CD4-positive, alpha-beta T cell treated with Interferon alpha-2 for 1 hour (primary cell): ENCODE measurements at regions not wholly inside any gene's neighbourhood (a gene's known extent, or its start where the extent isn't known, plus 50 kb on each side); places are given as distances from the start of the nearest gene placed in this dataset.
A peak's percentile ranks its signal among the peaks of the same experiment; 100 is the strongest.

Experiments used
- DNase-seq, 2 donors: peaks; one replicate each; pipeline ENCODE4 v3.0.0-alpha.2; 2020 to 2022

DNA sequence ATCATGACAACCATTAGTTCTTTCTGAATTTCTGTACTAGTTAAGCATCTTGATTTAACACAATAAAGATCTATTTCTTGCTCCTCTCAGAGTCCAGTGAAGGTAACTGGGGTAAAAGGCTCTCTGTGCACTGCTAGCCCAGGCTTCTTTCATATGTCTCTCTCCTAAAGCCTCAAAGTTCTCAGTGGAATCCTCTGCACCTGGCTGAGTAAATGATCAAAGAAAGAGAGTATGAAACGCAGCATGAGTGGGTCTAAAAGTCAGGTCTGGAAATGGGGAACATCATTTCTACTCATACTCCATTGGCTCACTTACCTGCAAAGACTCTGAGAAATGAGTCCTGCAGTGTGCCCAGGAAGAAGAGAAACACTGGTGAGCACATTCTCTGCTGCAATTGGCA lies 418.5 kb downstream of the PTPRC start:
- no peak for DNase-seq

DNA sequence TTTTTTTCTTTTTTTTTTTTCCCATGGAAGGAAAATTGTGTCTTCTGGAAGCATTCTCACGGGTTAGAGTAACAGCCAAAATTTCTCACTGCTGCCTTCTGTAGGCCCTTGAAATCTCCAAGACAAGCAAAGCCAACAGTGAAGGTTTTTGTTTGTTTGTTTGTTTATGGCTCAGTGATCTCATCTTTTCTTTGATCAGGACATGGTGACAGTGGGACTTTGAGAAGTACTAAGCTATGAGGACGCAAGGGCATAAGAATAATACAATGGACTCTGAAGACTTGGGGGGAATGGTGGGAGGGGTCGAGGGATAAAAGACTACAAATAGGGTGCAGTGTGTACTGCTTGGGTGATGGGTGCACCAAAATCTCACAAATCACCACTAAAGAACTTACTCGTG lies 419.4 kb downstream of the PTPRC start:
- DNase-seq = no peak

DNA sequence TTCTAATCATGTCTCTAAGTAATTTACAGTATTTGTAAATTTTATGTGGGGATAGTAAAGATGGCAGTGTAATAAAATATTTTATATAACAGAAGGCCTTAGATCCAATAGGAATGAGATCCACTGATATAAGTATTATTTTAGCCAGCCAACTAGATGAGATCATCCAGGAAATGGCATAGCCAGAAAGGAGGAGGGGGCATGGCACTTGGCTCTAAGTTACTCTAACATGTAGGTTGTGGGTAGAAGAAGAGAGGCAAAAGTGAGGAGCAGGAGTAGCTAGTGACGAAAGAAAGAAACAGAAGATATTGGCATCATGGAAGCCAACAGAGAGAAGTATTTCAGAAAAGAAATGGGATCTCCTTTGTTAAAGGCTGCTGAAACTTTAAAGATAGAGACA lies 426.1 kb downstream of the PTPRC start:
- DNase-seq = no peak

- DNase-seq = no peak
Observed at GRCh38 chr1:199067483-199067882, 428.6 kb downstream of the PTPRC start.

DNA sequence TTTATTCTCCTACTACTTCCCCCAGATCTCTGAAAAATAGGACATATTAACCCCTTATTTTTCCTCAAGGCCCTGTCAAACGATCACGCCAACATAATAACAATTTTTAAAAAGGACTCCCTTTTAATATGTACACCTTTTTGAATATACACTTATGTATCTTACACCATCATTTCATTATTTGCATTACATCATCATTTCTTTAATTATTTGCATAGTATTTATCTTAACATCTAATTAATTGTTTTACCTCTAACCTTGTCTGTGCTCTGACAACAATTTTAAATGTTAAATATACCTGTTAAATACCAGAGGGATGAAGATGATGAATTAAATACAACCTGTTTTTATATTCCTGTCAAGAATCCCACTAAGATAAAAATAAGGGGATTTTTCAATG lies 432.2 kb downstream of the PTPRC start:
- DNase-seq = no peak

- DNase-seq = no peak
Observed at GRCh38 chr1:199073166-199073565, 434.3 kb downstream of the PTPRC start.

DNA sequence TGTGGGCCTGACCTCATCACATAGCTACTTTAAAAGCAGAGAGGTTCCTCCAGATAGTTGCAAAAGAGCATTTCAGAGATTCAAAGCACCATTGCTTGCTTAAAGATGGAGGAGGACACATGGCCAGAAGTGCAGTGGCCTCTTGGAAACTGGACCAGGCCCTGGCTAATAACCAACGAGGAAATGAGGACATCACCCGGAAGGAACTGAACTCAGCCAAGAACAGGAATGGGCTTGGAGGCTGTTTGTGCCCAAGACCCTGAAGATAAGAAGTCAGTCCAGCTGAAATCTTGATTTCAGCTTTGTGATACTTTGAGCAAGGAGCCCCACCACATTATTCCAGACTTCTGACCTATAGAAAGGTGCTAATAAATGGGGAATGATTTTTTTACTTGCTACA lies 437.0 kb downstream of the PTPRC start:
- DNase-seq = no peak

DNA sequence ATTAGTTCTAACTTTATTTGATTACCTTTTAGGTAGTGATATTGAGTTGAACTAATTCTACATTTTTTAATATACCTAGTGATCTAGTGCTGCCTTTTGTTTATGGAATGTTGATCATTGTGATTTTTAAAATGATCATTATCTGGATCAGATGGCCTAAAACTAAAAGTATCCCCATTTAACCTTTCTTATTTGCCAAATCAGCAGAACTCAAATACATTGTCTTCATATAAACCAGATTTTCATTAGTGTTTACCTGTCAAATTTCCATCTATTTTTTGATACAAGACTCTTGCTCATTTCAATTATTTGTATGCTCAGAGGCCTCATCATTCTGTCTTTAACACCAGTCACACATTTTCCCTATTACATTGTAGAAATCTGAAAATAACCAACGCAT lies 441.2 kb downstream of the PTPRC start:
- DNase-seq = no peak

DNA sequence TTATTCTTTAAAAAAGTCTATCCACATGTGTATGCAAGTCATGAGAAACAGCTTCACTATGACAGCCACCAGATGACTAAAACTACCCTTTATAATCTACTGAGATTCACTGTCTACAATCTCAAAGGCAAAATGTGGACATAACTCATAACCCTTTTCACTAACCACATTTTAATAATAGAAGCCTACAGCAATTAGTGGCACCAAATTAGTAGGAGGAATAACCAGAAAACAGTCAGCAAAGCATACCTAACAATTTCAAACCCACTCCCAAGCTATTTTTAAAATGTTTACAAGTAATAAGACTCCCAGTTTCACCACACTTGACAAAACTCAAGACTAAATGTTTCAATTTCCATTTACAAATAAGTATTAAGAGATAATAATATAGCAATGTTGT lies 442.9 kb downstream of the PTPRC start:
- no peak for DNase-seq

GRCh38 chr1:199082778-199083389 lies 444.0 kb downstream of the PTPRC start:
- DNase-seq = no peak

DNA sequence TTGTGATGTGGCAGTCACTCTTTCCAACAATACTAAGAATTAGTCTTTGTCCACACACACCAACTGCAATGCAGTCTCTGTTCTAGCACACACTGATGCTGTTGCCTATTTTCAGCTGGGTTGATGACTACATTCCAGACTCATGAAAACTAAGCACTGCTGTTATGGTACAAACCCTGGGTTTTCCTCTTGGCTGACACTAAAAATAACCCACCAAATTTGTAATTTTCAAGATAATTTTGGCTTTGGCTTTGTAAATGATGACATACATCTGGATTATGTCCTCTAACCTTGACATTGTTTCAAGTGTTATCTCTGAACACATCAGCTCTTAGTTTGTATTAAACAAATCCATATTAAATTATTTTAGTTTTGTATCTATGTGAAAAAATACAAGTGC lies 444.8 kb downstream of the PTPRC start:
- DNase-seq = no peak

DNA sequence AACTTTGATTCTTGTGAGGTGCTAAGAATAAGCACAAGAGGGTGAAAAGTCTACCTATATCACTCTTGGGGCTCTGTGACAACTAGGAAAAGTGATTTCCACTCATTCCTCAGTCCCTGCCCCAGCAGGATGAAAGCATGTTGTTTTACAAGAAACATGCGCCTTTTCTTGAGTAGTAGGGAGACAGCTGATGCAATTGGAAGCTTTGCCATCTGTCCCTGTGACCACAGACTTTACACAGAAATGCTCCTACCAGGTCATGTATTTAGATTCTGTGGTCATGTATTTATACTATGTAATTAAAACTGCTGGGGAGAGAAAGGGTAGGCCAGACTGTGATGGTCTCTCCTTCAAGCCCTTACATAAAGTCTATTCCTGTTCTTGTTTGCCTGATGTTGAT lies 445.5 kb downstream of the PTPRC start:
- DNase-seq = no peak

- DNase-seq = no peak
Observed at GRCh38 chr1:199085903-199086302, 447.1 kb downstream of the PTPRC start.

GRCh38 chr1:199087144-199087543 lies 448.3 kb downstream of the PTPRC start:
- no peak for DNase-seq

GRCh38 chr1:199089393-199090122 lies 450.7 kb downstream of the PTPRC start:
- DNase-seq = peak; percentile 47 to 69

DNA sequence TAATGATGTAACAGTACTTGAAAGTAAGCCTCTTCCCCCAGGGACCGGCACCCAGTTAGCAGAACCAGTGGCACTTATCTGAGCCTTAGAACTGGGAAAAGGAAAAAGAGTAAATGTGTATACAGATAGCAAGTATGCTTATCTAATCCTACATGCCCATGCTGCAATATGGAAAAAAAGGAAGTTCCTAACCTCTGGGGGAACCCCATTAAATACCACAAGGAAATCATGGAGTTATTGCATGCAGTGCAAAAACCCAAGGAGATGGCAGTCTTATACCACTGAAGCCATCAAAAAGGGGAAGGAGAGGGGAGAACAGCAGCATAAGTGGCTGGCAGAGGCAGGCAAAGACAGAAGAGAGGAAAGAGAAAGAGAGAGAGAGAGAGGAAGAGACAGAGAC lies 456.8 kb downstream of the PTPRC start:
- peak; percentile 10 to 20 for DNase-seq

DNA sequence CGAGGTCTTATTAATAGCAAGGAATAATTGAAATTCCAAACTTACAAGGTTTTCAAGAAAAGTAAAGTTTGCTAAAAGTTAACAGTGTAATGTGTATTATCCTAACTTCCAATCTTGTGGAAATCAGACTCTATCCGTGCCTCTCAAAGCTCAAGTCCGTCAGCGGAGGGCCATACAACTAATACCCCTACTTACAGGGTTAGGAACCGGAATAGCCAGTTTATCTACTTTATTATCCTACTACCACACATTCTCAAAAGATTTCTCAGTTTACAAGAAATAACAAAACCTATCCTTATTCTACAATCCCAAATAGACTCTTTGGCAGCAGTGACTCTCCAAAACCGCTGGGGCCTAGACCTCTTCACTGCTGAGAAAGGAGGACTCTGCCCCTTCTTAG lies 457.8 kb downstream of the PTPRC start:
- DNase-seq = no peak

DNA sequence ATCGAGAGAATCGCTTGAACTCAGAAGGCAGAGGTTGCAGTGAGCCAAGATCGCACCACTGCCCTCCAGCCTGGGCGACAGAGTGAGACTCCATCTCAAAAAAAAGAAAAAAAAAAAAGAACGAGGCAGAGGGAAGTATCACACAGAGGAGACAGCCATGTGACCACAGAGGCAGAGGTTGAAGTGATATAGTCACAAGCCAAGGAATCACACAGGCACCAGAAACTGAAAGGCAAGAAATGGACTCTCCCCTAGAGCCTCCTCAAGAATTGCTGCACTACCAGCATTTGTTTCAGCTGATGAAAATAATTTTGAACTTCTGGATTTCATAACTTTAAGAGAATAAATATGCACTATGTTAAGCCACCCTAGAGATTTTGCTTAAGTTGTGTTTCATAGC lies 459.6 kb downstream of the PTPRC start:
- no peak for DNase-seq

DNA sequence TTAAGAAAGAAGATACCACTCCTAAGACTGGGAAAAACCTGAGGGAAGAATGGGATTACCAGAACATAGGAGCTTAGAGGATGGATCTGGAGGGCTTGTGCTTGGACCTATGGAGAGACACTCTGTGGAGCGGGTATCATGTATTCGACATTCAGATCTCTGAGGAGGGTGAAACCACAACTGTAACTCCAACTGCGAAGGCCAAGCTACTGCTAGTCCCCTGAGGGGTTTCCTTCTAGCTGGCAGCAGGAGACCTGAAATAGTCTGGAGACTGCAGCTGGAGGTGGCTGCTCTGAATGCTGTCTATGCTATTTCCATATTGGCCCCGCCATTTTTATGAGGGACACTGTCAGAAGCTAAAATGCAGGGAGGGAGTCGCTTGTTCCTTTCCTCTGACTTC lies 462.3 kb downstream of the PTPRC start:
- no peak for DNase-seq

- no peak for DNase-seq
Observed at GRCh38 chr1:199101635-199102034, 462.8 kb downstream of the PTPRC start.

DNA sequence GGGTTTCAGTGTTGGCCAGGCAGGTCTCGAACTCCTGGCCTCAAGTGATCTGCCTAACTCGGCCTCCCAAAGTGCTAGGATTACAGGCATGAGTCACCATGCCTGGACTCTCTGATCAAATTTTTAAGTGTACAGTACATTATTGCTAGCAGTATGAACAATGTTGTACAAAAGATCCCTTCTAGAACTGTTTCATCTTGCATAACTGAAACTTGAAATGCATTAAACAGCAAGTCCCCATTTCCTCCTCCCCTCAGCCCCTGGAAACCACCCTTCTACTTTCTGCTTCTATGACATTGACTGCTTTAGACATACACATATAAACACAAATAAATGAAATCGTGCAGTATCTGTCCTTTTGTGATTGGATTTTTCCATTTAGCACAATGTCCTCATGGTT lies 463.4 kb downstream of the PTPRC start:
- DNase-seq = no peak

DNA sequence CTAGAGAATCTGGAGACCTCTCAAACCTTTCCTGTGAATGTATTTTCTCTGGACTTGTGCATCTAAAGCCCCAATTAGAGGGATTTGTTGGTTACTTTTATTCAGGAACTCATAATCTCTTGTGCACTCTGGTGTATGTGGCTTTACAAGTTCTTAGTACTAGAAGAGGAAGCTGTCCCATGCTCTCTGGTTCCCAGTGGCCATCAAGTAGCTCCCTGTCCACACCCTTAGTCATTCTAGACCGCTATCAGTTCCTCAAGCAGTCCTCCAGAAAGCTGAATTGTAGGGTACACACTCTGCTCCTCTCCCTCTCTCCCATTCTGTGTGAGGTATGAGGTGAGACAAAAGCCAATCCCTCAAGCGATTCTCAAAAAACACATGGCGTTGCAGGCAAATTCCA lies 470.3 kb downstream of the PTPRC start:
- no peak for DNase-seq

DNA sequence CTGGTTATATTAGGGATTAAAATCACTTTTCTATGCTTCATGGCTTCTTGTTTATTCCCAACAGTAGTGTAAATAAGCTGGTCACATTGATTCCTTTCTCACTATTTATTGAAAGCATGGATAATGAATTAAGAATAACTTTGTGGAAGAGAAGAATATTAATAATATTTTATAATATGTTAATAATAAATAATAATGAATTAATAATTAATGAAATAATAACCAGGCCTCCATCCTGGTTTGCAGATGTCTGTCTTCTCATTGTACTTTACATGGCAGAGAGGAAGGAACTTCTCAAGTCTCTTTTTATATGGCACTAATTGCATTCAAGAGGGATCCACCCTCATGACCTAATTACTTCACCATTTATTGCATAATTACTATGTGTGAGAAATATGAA lies 473.5 kb downstream of the PTPRC start:
- no peak for DNase-seq

GRCh38 chr1:199113265-199113869 lies 474.5 kb downstream of the PTPRC start:
- DNase-seq = peak; percentile 64 to 71

DNA sequence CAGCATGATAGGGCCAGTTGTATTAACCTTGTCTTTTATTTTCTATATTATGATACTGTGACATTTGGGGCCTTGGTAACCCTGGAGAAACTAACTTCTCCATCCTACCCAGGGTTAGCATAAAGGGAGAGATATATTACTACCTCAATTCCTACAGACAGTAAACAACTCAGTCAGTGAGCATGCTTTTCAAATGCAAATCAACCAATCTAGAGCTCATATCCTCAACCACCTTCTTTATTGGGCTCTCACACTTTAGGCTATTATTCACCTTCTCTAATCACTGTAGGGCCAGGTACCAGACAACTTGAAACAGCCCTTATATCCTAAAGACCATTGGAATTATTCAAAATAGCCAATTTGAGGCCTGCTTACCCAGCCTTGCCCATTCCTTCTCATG lies 477.6 kb downstream of the PTPRC start:
- no peak for DNase-seq
